B cell (primary cell): ENCODE measurements at regions not wholly inside any gene's neighbourhood (a gene's known extent, or its start where the extent isn't known, plus 50 kb on each side); places are given as distances from the start of the nearest gene placed in this dataset.

ENCODE experiments used
- ATAC-seq: fragments of 200-7000 bp; cut with Tn5 transposase; one replicate; pipeline ENCODE4 v1.10.0; 2021; ENCODE audit warnings: low read depth, mild to moderate bottlenecking, moderate number of reproducible peaks, moderate library complexity
- CTCF ChIA-PET: fragments of 350-600 bp; sonication (Branson Sonifier 250); formaldehyde crosslinking; loops from one replicate; lab custom pipeline; 2021; ENCODE audit warnings: antibody characterized with exemption, inconsistent platforms; lab: Charles Lee
- POLR2A ChIA-PET: fragments of 350-600 bp; sonication (Branson Sonifier 250); formaldehyde crosslinking; loops from one replicate; lab custom pipeline; 2021; ENCODE audit warnings: antibody characterized with exemption; lab: Charles Lee
- DNase-seq: peaks from one replicate; pipeline ENCODE4 v3.0.0; 2013
- H2AFZ ChIP-seq: 2 replicates; pipeline ENCODE4 v1.6.1; 2012; ENCODE audit warnings: mild to moderate bottlenecking, low read depth, low read length; ENCODE audit not compliant: insufficient read depth, poor library complexity, severe bottlenecking
- H3K27ac ChIP-seq, 2 donors: 1 replicate in 1 of 2; 2 replicates in 1 of 2; pipeline ENCODE4 v1.5.1; 2012 to 2013; ENCODE audit warnings: low read length in 2 of 2, mild to moderate bottlenecking in 2 of 2, moderate library complexity in 1 of 2
- H3K27me3 ChIP-seq, 4 experiments: fragments of 200-600 bp in 1 of 4; sonication (generic) in 1 of 4; replicated peaks in 1 of 4; 1 replicate in 2 of 4; 2 replicates in 2 of 4; pipeline versions ENCODE4 v1.6.1 to v1.7.0; 2013 to 2016; ENCODE audit warnings: low read length in 3 of 4, mild to moderate bottlenecking in 2 of 4, mixed read lengths in 1 of 4, moderate library complexity in 1 of 4; ENCODE audit not compliant: insufficient read depth in 4 of 4, control insufficient read depth in 3 of 4; ENCODE audit errors: control extremely low read depth in 1 of 4
- H3K36me3 ChIP-seq, 2 experiments: replicated peaks in 1 of 2; 1 replicate in 1 of 2; 2 replicates in 1 of 2; pipeline versions ENCODE4 v1.6.1 to v1.7.1; 2013; ENCODE audit warnings: low read length in 1 of 2; ENCODE audit not compliant: insufficient read depth in 2 of 2, control insufficient read depth in 1 of 2; ENCODE audit errors: control extremely low read depth in 1 of 2, extremely low read depth in 1 of 2
- H3K4me1 ChIP-seq, 2 donors: fragments of 200-600 bp in 1 of 2; sonication (generic) in 1 of 2; 1 replicate in 1 of 2; 2 replicates in 1 of 2; pipeline versions ENCODE4 v1.5.1 to v1.6.1; 2013 to 2017; ENCODE audit warnings: low read length in 2 of 2; ENCODE audit not compliant: control insufficient read depth in 2 of 2, insufficient read depth in 2 of 2
- H3K4me2 ChIP-seq: replicated peaks from 2 replicates; pipeline ENCODE3; 2012; ENCODE audit warnings: mild to moderate bottlenecking, low read depth, low read length; ENCODE audit not compliant: poor library complexity, severe bottlenecking
- H3K4me3 ChIP-seq, 5 experiments: fragments of 200-600 bp in 1 of 5; sonication (generic) in 1 of 5; 1 replicate in 3 of 5; 2 replicates in 2 of 5; pipeline versions ENCODE4 v1.5.1 to v1.7.0; 2011 to 2016; ENCODE audit warnings: low read length in 4 of 5, mild to moderate bottlenecking in 4 of 5, low read depth in 2 of 5, control low read depth in 1 of 5, moderate library complexity in 1 of 5; ENCODE audit not compliant: insufficient read depth in 1 of 5; ENCODE audit errors: control extremely low read depth in 1 of 5, extremely low read depth in 1 of 5
- H3K79me2 ChIP-seq: fragments of 200-600 bp; sonication (generic); one replicate; pipeline ENCODE4 v1.6.0; 2016; ENCODE audit warnings: low read length; ENCODE audit not compliant: control insufficient read depth, insufficient read depth
- H3K9ac ChIP-seq: fragments of 200-600 bp; sonication (generic); 2 replicates; pipeline ENCODE4 v1.6.1; 2017; ENCODE audit warnings: mild to moderate bottlenecking, low read length, moderate library complexity
- H3K9me3 ChIP-seq, 3 donors: one replicate each; pipeline versions ENCODE4 v1.6.1 to v1.7.1; 2013; ENCODE audit warnings: low read length in 2 of 3; ENCODE audit not compliant: control insufficient read depth in 2 of 3, insufficient read depth in 1 of 3; ENCODE audit errors: control extremely low read depth in 1 of 3
- H4K20me1 ChIP-seq: 2 replicates; pipeline ENCODE4 v1.6.0; 2012; ENCODE audit warnings: mild to moderate bottlenecking, low read length; ENCODE audit not compliant: insufficient read depth, control insufficient read depth, poor library complexity, severe bottlenecking
- H3K27ac Mint-ChIP-seq: one replicate; pipeline ENCODE4 v1.8.0; 2021; ENCODE audit warnings: mixed read lengths
- H3K27me3 Mint-ChIP-seq: one replicate; pipeline ENCODE4 v1.8.0; 2021; ENCODE audit warnings: mixed read lengths
- H3K4me1 Mint-ChIP-seq: one replicate; pipeline ENCODE4 v1.8.0; 2021; ENCODE audit warnings: mixed read lengths
- H3K4me3 Mint-ChIP-seq: one replicate; pipeline ENCODE4 v1.8.0; 2021; ENCODE audit warnings: mixed read lengths
- H3K9me3 Mint-ChIP-seq: one replicate; pipeline ENCODE4 v1.8.0; 2022; ENCODE audit warnings: mixed read lengths; ENCODE audit not compliant: insufficient read depth
- EZH2 ChIP-seq: IDR thresholded peaks from 2 replicates; pipeline ENCODE4 v1.6.1; 2012; ENCODE audit warnings: borderline replicate concordance, low read depth, mild to moderate bottlenecking, moderate library complexity, low read length; ENCODE audit not compliant: insufficient read depth, poor library complexity, severe bottlenecking
- WGBS: methylation state at CpG from one replicate; pipeline ENCODE4 v1.1.5; 2013; ENCODE audit warnings: missing lambda C conversion rate; ENCODE audit not compliant: insufficient coverage; 5-methylcytosine and 5-hydroxymethylcytosine counted together
- intact Hi-C: fragments of 100-400 bp; cut with micrococcal nuclease; formaldehyde crosslinking; loops from one replicate; pipeline ENCODE4 v1.10.0; 2022
- TF ChIP-seq, protein P1 (sequence below): fragments of 200-600 bp; IDR thresholded peaks from one replicate; pipeline ENCODE4 v1.8.0; 2022; ENCODE audit warnings: antibody characterized with exemption, mild to moderate bottlenecking

DNA sequence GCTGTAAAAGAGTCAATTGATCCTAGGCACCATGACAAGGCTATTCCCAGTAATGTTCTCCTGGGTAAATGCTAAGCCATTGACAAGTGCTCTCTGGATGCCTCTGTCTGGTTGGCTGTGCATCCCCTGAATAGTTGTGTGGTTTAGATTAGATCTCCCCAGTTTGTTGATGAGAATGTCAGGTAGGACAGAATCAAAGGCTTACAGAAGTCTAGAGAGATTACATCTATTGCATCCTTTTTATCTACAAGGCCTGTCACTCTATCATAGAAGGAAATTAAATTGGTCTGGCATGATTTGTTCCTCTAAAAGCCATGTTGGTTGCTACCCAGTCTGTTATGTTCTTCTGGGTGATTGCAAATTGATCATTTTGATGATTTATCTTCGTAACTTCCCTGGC, 548.3 kb downstream of the GATA3 start:
- ChIA-PET POLR2A (no interaction called here), CTCF (no interaction called here)
- intact Hi-C loops = no loop called here
- Mint-ChIP-seq H3K27me3 (no peaks in the 10 kb centered on the region), H3K4me3 (no peak overlapping the region), H3K27ac (no peak overlapping the region), H3K9me3 (peaks cover 7% of the 10 kb centered on the region), H3K4me1 (no peaks in the 10 kb centered on the region)
- no peak overlapping the region for H3K27ac ChIP-seq
- DNase-seq (no peak), ATAC-seq (no peak)
- H3K27me3 ChIP-seq = no peaks in the 10 kb centered on the region
- TF ChIP-seq, protein P1, sequence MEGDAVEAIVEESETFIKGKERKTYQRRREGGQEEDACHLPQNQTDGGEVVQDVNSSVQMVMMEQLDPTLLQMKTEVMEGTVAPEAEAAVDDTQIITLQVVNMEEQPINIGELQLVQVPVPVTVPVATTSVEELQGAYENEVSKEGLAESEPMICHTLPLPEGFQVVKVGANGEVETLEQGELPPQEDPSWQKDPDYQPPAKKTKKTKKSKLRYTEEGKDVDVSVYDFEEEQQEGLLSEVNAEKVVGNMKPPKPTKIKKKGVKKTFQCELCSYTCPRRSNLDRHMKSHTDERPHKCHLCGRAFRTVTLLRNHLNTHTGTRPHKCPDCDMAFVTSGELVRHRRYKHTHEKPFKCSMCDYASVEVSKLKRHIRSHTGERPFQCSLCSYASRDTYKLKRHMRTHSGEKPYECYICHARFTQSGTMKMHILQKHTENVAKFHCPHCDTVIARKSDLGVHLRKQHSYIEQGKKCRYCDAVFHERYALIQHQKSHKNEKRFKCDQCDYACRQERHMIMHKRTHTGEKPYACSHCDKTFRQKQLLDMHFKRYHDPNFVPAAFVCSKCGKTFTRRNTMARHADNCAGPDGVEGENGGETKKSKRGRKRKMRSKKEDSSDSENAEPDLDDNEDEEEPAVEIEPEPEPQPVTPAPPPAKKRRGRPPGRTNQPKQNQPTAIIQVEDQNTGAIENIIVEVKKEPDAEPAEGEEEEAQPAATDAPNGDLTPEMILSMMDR = no peak
- TF ChIP-seq EZH2 = no peak
- H4K20me1 ChIP-seq = no peaks in the 10 kb centered on the region
- H3K36me3 ChIP-seq = no peaks in the 10 kb centered on the region
- no peak overlapping the region for H3K4me3 ChIP-seq
- WGBS = no CpG with 5 or more reads among the region's 1 CpG
- H2AFZ ChIP-seq = no peak overlapping the region
- H3K79me2 ChIP-seq = no peaks in the 10 kb centered on the region
- no peak overlapping the region for H3K9ac ChIP-seq
- no peaks in the 10 kb centered on the region for H3K4me1 ChIP-seq
- peaks cover 4 to 9% (median 6%) of the 10 kb centered on the region in 3 donors for H3K9me3 ChIP-seq
- H3K4me2 ChIP-seq = no peak overlapping the region

DNA sequence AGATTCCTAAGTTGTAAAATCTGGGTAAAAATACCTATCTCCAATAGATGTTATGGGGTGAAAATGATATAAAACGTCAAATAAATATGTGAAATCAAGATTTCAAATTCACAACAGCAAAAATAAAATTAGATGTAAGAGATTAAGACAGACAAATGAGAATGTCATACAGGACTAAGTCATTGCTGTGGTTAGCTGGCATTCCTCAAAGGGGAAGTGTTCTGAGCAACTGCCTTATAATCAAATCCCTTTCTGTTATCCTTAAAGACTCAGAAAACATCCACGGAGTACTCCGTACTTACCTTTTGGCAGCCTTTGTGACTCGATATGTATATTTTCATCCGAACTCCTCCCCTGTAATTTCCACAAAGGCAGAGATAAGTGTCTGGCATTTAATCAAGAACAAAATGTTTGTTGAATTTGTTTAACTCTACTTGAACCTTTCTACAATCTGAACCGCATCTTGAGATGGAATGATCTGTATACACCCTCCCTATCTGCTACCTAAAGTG, 559.6 kb downstream of the GATA3 start:
- H3K79me2 ChIP-seq = no peaks in the 10 kb centered on the region
- no peaks in the 10 kb centered on the region for H3K27me3 Mint-ChIP-seq
- POLR2A ChIA-PET = no interaction called here
- DNase-seq (no peak), ATAC-seq (no peak)
- H3K4me1 Mint-ChIP-seq = peaks cover 19% of the 10 kb centered on the region
- no CpG with 5 or more reads among the region's 6 CpGs for WGBS
- H3K4me3 ChIP-seq = no peak overlapping the region
- CTCF ChIA-PET = no interaction called here
- no peak overlapping the region for H3K27ac ChIP-seq
- H2AFZ ChIP-seq = no peak overlapping the region
- H4K20me1 ChIP-seq = no peaks in the 10 kb centered on the region
- H3K4me1 ChIP-seq = peaks cover 14 to 29% of the 10 kb centered on the region in 2 donors
- H3K9ac ChIP-seq = no peak overlapping the region
- intact Hi-C loops = no loop called here
- H3K27me3 ChIP-seq = no peaks in the 10 kb centered on the region
- H3K27ac Mint-ChIP-seq = no peak overlapping the region
- no peak overlapping the region for H3K4me2 ChIP-seq
- H3K36me3 ChIP-seq = no peaks in the 10 kb centered on the region
- H3K4me3 Mint-ChIP-seq = no peak overlapping the region
- H3K9me3 ChIP-seq = peaks cover 0 to under 1% (median 0%) of the 10 kb centered on the region in 3 donors
- TF ChIP-seq, protein P1 = no peak
- no peak for TF ChIP-seq EZH2
- peaks cover 4% of the 10 kb centered on the region for H3K9me3 Mint-ChIP-seq
